Esophagus squamous epithelium (tissue), 4 donors: ENCODE measurements at regions not wholly inside any gene's neighbourhood (a gene's known extent, or its start where the extent isn't known, plus 50 kb on each side); places are given as distances from the start of the nearest gene placed in this dataset.
"Not testable (repeated sequence)": the region's sequence is repeated elsewhere in the genome, so short reads cannot be mapped to it uniquely, and the experiment has no call there.

Experiments used
- POLR2A ChIP-seq, 4 donors: fragments of 450-650 bp; IDR thresholded peaks; one replicate each; pipeline ENCODE4 v1.6.1; 2017; ENCODE audit warnings: antibody characterized with exemption in 4 of 4, mild to moderate bottlenecking in 4 of 4, moderate library complexity in 3 of 4
- TF ChIP-seq, protein P1 (sequence below), 6 experiments: fragments of 450-650 bp in 4 of 6; fragments of 200-600 bp in 2 of 6; sonication (generic) in 2 of 6; IDR thresholded peaks; one replicate each; pipeline ENCODE4 v1.5.1; 2016 to 2019; ENCODE audit warnings: antibody characterized with exemption in 6 of 6, mild to moderate bottlenecking in 4 of 6, moderate library complexity in 4 of 6

DNA sequence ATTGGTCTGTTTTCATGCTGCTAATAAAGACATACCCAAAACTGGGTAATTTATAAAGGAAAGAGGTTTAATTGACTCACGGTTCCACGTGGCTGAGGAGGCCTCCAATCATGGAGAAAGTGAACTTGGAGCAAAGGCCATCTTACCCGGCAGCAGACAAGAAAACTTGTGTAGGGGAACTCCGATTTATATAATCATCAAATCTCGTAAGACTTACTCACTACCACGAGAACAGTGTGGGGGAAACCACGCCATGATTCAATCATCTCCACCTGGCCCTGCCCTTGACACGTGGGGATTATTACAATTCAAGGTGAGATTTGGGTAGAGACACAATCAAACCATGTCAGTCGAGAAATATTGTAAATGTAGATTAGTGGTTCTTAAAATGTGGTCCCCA is 76.2 kb upstream of the SRSF6 start:
- TF ChIP-seq, protein P1, sequence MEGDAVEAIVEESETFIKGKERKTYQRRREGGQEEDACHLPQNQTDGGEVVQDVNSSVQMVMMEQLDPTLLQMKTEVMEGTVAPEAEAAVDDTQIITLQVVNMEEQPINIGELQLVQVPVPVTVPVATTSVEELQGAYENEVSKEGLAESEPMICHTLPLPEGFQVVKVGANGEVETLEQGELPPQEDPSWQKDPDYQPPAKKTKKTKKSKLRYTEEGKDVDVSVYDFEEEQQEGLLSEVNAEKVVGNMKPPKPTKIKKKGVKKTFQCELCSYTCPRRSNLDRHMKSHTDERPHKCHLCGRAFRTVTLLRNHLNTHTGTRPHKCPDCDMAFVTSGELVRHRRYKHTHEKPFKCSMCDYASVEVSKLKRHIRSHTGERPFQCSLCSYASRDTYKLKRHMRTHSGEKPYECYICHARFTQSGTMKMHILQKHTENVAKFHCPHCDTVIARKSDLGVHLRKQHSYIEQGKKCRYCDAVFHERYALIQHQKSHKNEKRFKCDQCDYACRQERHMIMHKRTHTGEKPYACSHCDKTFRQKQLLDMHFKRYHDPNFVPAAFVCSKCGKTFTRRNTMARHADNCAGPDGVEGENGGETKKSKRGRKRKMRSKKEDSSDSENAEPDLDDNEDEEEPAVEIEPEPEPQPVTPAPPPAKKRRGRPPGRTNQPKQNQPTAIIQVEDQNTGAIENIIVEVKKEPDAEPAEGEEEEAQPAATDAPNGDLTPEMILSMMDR (IDR thresholded peaks at IDR 0.05): not testable (repeated sequence)
- not testable (repeated sequence) for TF ChIP-seq POLR2A (IDR thresholded peaks at IDR 0.05)
